GM12878 (cell line): ENCODE measurements at regions not wholly inside any gene's neighbourhood (a gene's known extent, or its start where the extent isn't known, plus 50 kb on each side); places are given as distances from the start of the nearest gene placed in this dataset.

ENCODE experiments used
- ATAC-seq: fragments of 200-7000 bp; cut with Tn5 transposase; 3 replicates; pipeline ENCODE4 v1.9.1; 2020; ENCODE audit warnings: mild to moderate bottlenecking, moderate library complexity
- BruUV-seq: library from RNA; stranded (reverse); fragments of 400-500 nt; replicated peaks from 2 replicates; lab custom pipeline; 2021; lab: Mats Ljungman, UMichigan
- CTCF ChIA-PET: fragments of 300-600 bp; sonication (Branson Sonifier 250); formaldehyde crosslinking; extraction: SDS; loops from one replicate; lab custom pipeline; 2021; ENCODE audit warnings: inconsistent platforms; lab: Yijun Ruan, JAX
- POLR2A ChIA-PET: fragments of 350-600 bp; formaldehyde crosslinking; extraction: SDS; loops from one replicate; lab custom pipeline; 2021; ENCODE audit warnings: inconsistent platforms; lab: Charles Lee
- RAD21 ChIA-PET: fragments of 300-600 bp; sonication (Branson Sonifier 250); formaldehyde crosslinking; loops from one replicate; lab custom pipeline; 2023; ENCODE audit warnings: antibody characterized with exemption; ENCODE audit not compliant: unreplicated experiment; lab: Charles Lee
- SMC1A ChIA-PET: fragments of 300-600 bp; sonication (Branson Sonifier 250); formaldehyde crosslinking; loops from one replicate; lab custom pipeline; 2023; ENCODE audit not compliant: unreplicated experiment, uncharacterized antibody; lab: Charles Lee
- DNase-seq: peaks from one replicate; pipeline ENCODE4 v3.0.0-alpha.2; 2011; ENCODE audit warnings: low read depth, low spot score
- FAIRE-seq: peaks from 3 replicates; lab custom pipeline; 2011; peaks lifted over from hg19 to GRCh38; lab: Jason Lieb, UNC
- H2AFZ ChIP-seq: 2 replicates; pipeline ENCODE4 v1.6.0; 2011; ENCODE audit warnings: low read depth, low read length, control low read depth; ENCODE audit not compliant: control insufficient read depth
- H3K27ac ChIP-seq: 2 replicates; pipeline ENCODE4 v1.5.1; 2011; ENCODE audit warnings: control low read depth; ENCODE audit not compliant: control insufficient read depth, insufficient read depth
- H3K27me3 ChIP-seq, 2 experiments: replicated peaks in 1 of 2; 2 replicates each; pipeline versions ENCODE4 v1.6.0 to v1.6.1; 2011; ENCODE audit warnings: low read length in 1 of 2; ENCODE audit not compliant: control insufficient read depth in 2 of 2, insufficient read depth in 2 of 2
- H3K36me3 ChIP-seq, 2 experiments: 2 replicates each; pipeline ENCODE4 v1.5.1; 2011; ENCODE audit warnings: low read length in 1 of 2; ENCODE audit not compliant: control insufficient read depth in 2 of 2, insufficient read depth in 2 of 2
- H3K4me1 ChIP-seq: 2 replicates; pipeline ENCODE4 v1.6.1; 2011; ENCODE audit warnings: mild to moderate bottlenecking, low read length, moderate library complexity, mixed read lengths; ENCODE audit not compliant: control insufficient read depth, insufficient read depth
- H3K4me2 ChIP-seq: 2 replicates; pipeline ENCODE4 v1.6.0; 2011; ENCODE audit warnings: control low read depth; ENCODE audit not compliant: control insufficient read depth, insufficient read depth
- H3K4me3 ChIP-seq: fragments of 200-600 bp; sonication (generic); 2 replicates; pipeline ENCODE4 v1.5.1; 2016
- H3K79me2 ChIP-seq: 2 replicates; pipeline ENCODE4 v1.6.0; 2011; ENCODE audit warnings: low read length; ENCODE audit not compliant: control insufficient read depth, insufficient read depth
- H3K9ac ChIP-seq: 2 replicates; pipeline ENCODE4 v1.8.0; 2011; ENCODE audit warnings: low read length, control low read depth, mixed read lengths; ENCODE audit not compliant: control insufficient read depth, insufficient read depth
- H3K9me3 ChIP-seq: replicated peaks from 3 replicates; pipeline ENCODE4 v1.5.1; 2011; ENCODE audit warnings: mild to moderate bottlenecking, low read length; ENCODE audit not compliant: control insufficient read depth, insufficient read depth
- H4K20me1 ChIP-seq: 2 replicates; pipeline ENCODE4 v1.6.0; 2011; ENCODE audit not compliant: control insufficient read depth, insufficient read depth
- ATF7 ChIP-seq: fragments of 450-650 bp; IDR thresholded peaks from 2 replicates; pipeline ENCODE4 v1.6.1; 2016; ENCODE audit warnings: low read depth, mild to moderate bottlenecking
- EZH2 ChIP-seq: IDR thresholded peaks from 2 replicates; pipeline ENCODE4 v1.6.1; 2012; ENCODE audit warnings: low read depth, mild to moderate bottlenecking, control low read depth, inconsistent platforms, low read length, borderline replicate concordance; ENCODE audit not compliant: control insufficient read depth
- GATAD2B ChIP-seq: fragments of 450-650 bp; conservative IDR thresholded peaks from 2 replicates; pipeline ENCODE4 v1.6.1; 2017; ENCODE audit warnings: low read depth, mild to moderate bottlenecking, moderate library complexity
- HDAC6 ChIP-seq: fragments of 200-600 bp; sonication (generic); IDR thresholded peaks from one replicate; pipeline ENCODE4 v1.8.0; 2017; ENCODE audit warnings: antibody characterized with exemption; ENCODE audit not compliant: unreplicated experiment
- MTA3 ChIP-seq: IDR thresholded peaks from 2 replicates; pipeline ENCODE4 v1.6.1; 2012; ENCODE audit warnings: low read length, inconsistent platforms, borderline replicate concordance
- RFX5 ChIP-seq: IDR thresholded peaks from 2 replicates; pipeline ENCODE4 v1.6.1; 2011; ENCODE audit warnings: low read depth, low read length, improper control_type of control experiment
- SUPT20H ChIP-seq: IDR thresholded peaks from 2 replicates; pipeline ENCODE4 v1.6.1; 2011; ENCODE audit warnings: low read depth, mild to moderate bottlenecking, low read length, moderate library complexity, borderline replicate concordance; ENCODE audit not compliant: control insufficient read depth
- TCF3 ChIP-seq: IDR thresholded peaks from 2 replicates; pipeline ENCODE4 v1.6.1; 2012; ENCODE audit warnings: low read depth, mild to moderate bottlenecking, low read length, borderline replicate concordance; ENCODE audit not compliant: insufficient read depth
- TCF7 ChIP-seq: IDR thresholded peaks from 2 replicates; pipeline ENCODE4 v1.6.1; 2014; ENCODE audit warnings: antibody characterized with exemption, borderline replicate concordance
- WGBS: methylation state at CpG from one replicate; pipeline ENCODE4 v1.1.6; 2016; ENCODE audit warnings: low lambda C conversion rate; ENCODE audit not compliant: insufficient replicate concordance, insufficient coverage; ENCODE audit errors: missing lambda C conversion rate; 5-methylcytosine and 5-hydroxymethylcytosine counted together
- in situ Hi-C: fragments of 300-500 bp; cut with MboI; formaldehyde crosslinking; loops from 9 replicates; pipeline ENCODE4 v1.14.3; 2018; ENCODE audit warnings: mixed read lengths
- intact Hi-C: fragments of 100-400 bp; cut with micrococcal nuclease; formaldehyde crosslinking; loops from one replicate; pipeline ENCODE4 v1.14.2; 2022; ENCODE audit not compliant: unreplicated experiment

- ChIA-PET CTCF (no interaction called here), RAD21 (no interaction called here), POLR2A (no interaction called here), SMC1A (no interaction called here)
- TF ChIP-seq SUPT20H (no peak), MTA3 (no peak), ATF7 (no peak), TCF3 (no peak), TCF7 (no peak), RFX5 (no peak), HDAC6 (no peak), EZH2 (no peak), GATAD2B (no peak)
- FAIRE-seq, result no peak
- Histone ChIP-seq H3K9me3 (no peaks in the 10 kb centered on the region), H3K79me2 (no peaks in the 10 kb centered on the region), H3K4me3 (no peak overlapping the region), H3K36me3 (no peaks in the 10 kb centered on the region), H3K9ac (no peak overlapping the region), H3K4me2 (no peak overlapping the region), H2AFZ (no peak overlapping the region), H3K4me1 (no peaks in the 10 kb centered on the region), H4K20me1 (no peaks in the 10 kb centered on the region), H3K27ac (no peak overlapping the region), H3K27me3 (no peaks in the 10 kb centered on the region; a peak in 2 of 4 replicates)
- in situ Hi-C loops, result no loop called here
- intact Hi-C loops, result no loop called here
- WGBS, result 28% methylated on average over 15 of the region's 18 CpGs
- no TSS peak for BruUV-seq
- ATAC-seq, result no peak
- no peak for DNase-seq
These were observed 86.0 kb upstream of the WWC2 start for GRCh38 chr4:183012879-183013729.
